HEK293T (cell line): ENCODE measurements at regions not wholly inside any gene's neighbourhood (a gene's known extent, or its start where the extent isn't known, plus 50 kb on each side); places are given as distances from the start of the nearest gene placed in this dataset.
"Not testable (repeated sequence)": the region's sequence is repeated elsewhere in the genome, so short reads cannot be mapped to it uniquely, and the experiment has no call there.

Experiments
- FOXK2 ChIP-seq: fragments of 450-650 bp; IDR thresholded peaks from 2 replicates; pipeline ENCODE4 v1.6.1; 2016; ENCODE audit warnings: mild to moderate bottlenecking
- L3MBTL2 ChIP-seq: fragments of 450-650 bp; conservative IDR thresholded peaks from 2 replicates; pipeline ENCODE4 v1.6.1; 2016; ENCODE audit warnings: mild to moderate bottlenecking
- SP1 ChIP-seq: fragments of 450-650 bp; IDR thresholded peaks from 2 replicates; pipeline ENCODE4 v1.6.1; 2017
- SUZ12 ChIP-seq: fragments of 450-650 bp; IDR thresholded peaks from 2 replicates; pipeline ENCODE4 v1.6.1; 2016; ENCODE audit warnings: mild to moderate bottlenecking

- TF ChIP-seq FOXK2, L3MBTL2, SP1, SUZ12: not testable (repeated sequence)
These were observed 70.8 kb downstream of the NPIPA7 start for GRCh38 chr16:16449712-16450237.
